Skeletal muscle satellite cell (primary cell): ENCODE measurements at regions not wholly inside any gene's neighbourhood (a gene's known extent, or its start where the extent isn't known, plus 50 kb on each side); places are given as distances from the start of the nearest gene placed in this dataset.
"Not testable (repeated sequence)": the region's sequence is repeated elsewhere in the genome, so short reads cannot be mapped to it uniquely, and the experiment has no call there.

Source experiments
- H3K27me3 ChIP-seq: 2 replicates; pipeline ENCODE4 v1.7.0; 2013; ENCODE audit warnings: low read length; ENCODE audit not compliant: control insufficient read depth, insufficient read depth
- H3K36me3 ChIP-seq: 2 replicates; pipeline ENCODE4 v1.7.0; 2013; ENCODE audit warnings: mild to moderate bottlenecking, control low read depth, low read length; ENCODE audit not compliant: insufficient read depth
- H3K4me1 ChIP-seq: 2 replicates; pipeline ENCODE4 v1.7.0; 2013; ENCODE audit warnings: low read length; ENCODE audit not compliant: control insufficient read depth, insufficient read depth
- H3K4me2 ChIP-seq: 2 replicates; pipeline ENCODE4 v1.7.0; 2013; ENCODE audit warnings: mild to moderate bottlenecking, low read length
- H3K4me3 ChIP-seq: 2 replicates; pipeline ENCODE4 v1.7.0; 2013; ENCODE audit warnings: low read length
- H3K9ac ChIP-seq: 2 replicates; pipeline ENCODE4 v1.7.0; 2013; ENCODE audit warnings: mild to moderate bottlenecking, low read depth, low read length, moderate library complexity
- H3K9me3 ChIP-seq: replicated peaks from 2 replicates; pipeline ENCODE4 v1.7.0; 2013; ENCODE audit warnings: mild to moderate bottlenecking, control low read depth, low read length

DNA sequence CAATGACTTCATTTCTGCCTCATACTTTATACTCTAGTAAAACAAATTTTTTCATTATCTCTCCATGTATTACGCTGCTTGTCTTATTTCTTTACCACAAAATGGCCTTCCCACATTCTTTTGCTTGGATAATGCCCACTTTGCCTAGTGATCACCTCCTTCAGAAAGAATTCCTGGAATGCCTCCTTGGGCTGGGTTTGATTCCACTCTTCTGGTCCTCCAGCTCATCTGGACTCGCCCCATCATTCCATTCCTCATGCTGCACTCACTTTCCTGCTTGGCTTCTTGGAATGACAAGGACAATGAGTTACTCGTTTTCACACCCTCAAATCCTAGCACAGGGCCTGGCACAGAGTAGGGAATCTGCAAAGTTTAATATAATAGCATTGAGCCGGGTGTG is 475.1 kb upstream of the LARGE1 start:
- no peak overlapping the region for H3K4me2 ChIP-seq

DNA sequence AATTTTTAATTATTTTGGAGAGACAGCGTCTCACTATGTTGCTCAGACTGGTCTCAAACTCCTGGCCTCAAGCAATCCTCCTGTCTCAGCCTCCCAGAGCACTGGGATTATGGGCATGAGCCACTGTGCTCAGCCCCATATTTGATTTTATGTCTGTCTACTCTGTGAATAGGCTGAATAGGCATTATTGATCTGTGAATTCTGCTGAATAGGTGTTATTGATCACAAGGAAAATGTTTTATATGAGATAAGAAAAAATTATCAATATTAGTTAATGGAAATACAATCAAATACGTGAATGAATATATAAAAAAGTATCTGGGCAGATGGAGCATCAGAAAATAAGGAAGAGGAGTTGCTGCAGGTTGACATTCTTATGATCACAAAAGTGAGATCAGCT is 483.4 kb upstream of the LARGE1 start:
- no peaks in the 10 kb centered on the region for H3K4me1 ChIP-seq
- no peak overlapping the region for H3K4me2 ChIP-seq
- no peaks in the 10 kb centered on the region for H3K36me3 ChIP-seq
- no peak overlapping the region for H3K4me3 ChIP-seq
- no peak overlapping the region for H3K9ac ChIP-seq
- no peaks in the 10 kb centered on the region for H3K27me3 ChIP-seq
- H3K9me3 ChIP-seq: peaks cover 10% of the 10 kb centered on the region

More for the DNA sequence above, 475.1 kb upstream of the LARGE1 start:
- Histone ChIP-seq H3K4me3 (no peak overlapping the region), H3K9ac (no peak overlapping the region), H3K36me3 (no peaks in the 10 kb centered on the region), H3K4me1 (no peaks in the 10 kb centered on the region), H3K27me3 (no peaks in the 10 kb centered on the region), H3K9me3 (peaks cover 7% of the 10 kb centered on the region)

DNA sequence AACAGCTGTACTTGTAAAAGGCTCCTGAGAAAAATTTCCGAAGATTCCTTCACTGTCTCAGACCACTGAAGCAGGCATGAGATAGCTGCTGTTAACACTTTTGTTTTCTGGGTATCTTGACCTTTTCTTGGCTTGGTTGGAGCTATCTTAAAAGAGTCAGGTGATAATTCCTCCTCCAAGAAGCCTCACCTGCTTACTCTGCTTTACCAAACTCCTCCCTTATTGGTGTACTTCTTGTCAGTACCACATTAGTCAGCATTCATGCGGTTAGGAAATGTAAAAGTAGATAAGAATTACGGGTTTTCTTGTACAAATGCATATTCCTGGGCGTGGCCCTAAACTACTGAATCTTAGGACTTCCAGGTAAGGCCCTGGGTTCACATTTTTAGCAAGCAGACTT is 489.8 kb upstream of the LARGE1 start:
- no peak overlapping the region for H3K4me2 ChIP-seq
- H3K9me3 ChIP-seq: peaks cover 6% of the 10 kb centered on the region
- no peaks in the 10 kb centered on the region for H3K36me3 ChIP-seq
- no peak overlapping the region for H3K4me3 ChIP-seq
- H3K9ac ChIP-seq: no peak overlapping the region
- H3K27me3 ChIP-seq: no peaks in the 10 kb centered on the region
- H3K4me1 ChIP-seq: no peaks in the 10 kb centered on the region

DNA sequence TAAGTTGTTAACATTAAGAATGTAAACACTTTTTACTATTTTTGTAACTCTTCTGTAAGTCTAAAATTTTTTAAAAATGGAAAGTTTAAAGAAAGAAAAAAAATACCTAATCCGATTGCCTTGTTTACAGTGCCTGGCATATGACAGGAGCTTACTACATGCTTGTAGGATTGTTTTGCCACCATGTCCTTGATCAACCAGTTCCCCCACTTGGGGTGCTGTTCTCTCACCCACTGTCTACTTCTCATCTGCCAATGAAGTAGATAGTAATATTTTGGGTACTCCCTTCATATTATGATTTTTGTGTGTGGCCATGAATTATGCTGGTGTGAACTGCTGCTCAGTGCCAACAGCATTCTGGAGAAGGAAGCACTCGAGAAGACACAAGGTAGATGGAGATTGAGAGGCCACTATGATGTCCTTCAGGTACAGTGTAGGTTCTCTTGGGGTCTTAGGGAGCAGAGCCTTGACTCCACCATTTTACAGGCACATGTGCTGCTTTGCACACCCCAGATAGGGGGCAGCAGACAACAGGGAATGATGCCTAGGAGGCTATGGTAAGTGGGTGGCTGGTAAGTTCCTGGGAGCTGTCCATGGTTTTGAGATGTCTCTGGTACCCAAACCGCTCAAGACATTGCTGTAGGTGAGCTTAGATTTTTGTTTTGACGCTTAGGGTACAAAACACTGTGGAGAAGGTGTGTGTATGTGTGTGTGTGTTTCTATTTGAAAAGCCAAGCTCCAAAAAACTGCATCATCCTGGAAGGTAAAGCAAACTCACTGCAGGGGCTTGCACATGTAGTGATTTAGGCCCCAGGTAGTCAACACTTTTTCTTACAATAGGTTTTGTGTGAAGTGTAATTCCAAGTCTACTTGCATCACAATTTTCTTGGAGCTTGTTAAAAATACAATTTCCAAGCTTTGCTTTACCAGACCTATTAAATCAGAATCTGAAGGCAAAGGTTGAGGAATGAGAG is 494.5 kb upstream of the LARGE1 start:
- Histone ChIP-seq H3K4me1 (no peaks in the 10 kb centered on the region), H3K4me3 (no peak overlapping the region), H3K36me3 (no peaks in the 10 kb centered on the region), H3K9ac (no peak overlapping the region), H3K27me3 (no peaks in the 10 kb centered on the region), H3K4me2 (no peak overlapping the region), H3K9me3 (peaks cover 11% of the 10 kb centered on the region)

DNA sequence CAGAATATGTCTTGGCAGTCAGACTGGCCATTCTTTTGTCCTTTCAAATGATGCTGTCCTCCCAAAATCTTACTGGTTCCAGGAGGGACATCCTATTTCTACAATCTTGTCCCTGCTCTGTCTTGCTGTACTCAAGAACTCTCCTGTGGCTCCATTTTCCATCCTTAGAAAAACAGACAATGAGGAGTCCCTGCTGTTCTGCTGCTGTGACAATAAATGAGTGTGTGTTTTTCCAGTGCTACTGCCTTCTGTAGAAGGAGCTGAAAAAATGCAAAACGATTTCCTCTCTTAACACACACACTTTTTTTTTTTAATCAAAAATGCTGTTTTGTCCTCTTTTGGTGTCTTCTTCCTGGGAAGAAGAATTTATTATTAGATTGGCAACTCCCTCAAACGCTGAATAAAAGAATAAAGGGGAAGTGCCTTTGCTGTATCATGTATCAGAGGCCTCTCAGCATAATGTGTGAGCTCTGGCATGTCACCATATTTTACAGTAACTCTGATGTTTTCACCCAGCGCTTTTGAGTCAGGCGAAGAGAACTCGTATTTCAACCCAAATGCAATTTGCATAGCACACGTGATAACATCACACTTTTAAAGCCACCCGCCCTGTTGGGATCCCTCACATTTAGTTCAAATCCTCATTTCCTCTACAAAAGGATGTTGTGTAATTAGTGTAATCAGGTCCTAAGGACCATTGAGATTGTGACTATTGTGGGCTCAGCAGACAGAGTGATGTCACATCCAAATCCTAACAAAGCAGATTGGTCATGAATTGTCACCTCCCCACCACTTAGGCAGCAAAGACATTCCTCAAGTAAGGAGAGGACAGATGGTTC is 496.0 kb upstream of the LARGE1 start:
- Histone ChIP-seq H3K9me3 (peaks cover 11% of the 10 kb centered on the region), H3K4me2 (no peak overlapping the region), H3K36me3 (no peaks in the 10 kb centered on the region), H3K9ac (no peak overlapping the region), H3K4me3 (no peak overlapping the region), H3K27me3 (no peaks in the 10 kb centered on the region), H3K4me1 (no peaks in the 10 kb centered on the region)

DNA sequence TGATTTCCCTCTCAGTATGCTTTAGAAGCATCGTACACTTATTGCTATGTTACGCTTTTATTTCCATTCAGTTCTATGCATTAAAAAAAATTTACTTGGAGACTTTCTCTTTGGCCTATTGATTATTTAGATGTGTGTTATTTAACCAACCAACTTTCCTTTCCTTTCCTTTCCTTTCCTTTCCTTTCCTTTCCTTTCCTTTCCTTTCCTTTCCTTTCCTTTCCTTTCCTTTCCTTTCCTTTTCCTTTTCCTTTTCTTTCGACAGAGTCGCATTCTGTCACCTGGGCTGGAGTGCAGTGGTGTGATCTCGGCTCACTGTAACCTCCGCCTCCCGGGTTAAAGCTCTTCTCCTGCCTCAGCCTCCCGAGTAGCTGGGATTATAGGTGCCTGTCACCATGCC is 502.7 kb upstream of the LARGE1 start:
- not testable (repeated sequence) for H3K36me3 ChIP-seq, H3K9ac ChIP-seq, H3K4me2 ChIP-seq, H3K27me3 ChIP-seq, H3K9me3 ChIP-seq, H3K4me1 ChIP-seq, H3K4me3 ChIP-seq

DNA sequence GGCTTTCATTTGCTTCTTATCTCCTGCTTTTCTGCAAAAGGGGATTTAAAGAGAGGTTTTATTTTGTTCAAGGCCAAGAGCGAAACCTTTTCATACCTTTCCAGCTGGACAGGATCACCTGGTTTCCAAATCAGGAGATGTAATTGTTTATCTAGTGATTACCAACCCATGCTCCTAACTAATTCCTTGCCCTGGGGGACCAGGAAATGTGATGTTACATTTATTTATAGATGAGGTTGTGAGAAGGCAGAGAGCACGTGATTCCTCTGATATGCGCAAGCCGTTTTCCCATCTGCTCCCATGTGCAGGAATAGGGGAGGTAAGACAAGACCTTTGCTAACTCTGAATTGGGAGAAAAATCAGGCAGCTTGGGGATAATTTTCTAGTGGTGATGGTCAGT is 507.2 kb upstream of the LARGE1 start:
- Histone ChIP-seq H3K4me3 (no peak overlapping the region), H3K9ac (no peak overlapping the region), H3K9me3 (peaks cover under 1% of the 10 kb centered on the region), H3K4me2 (no peak overlapping the region), H3K27me3 (no peaks in the 10 kb centered on the region), H3K36me3 (no peaks in the 10 kb centered on the region), H3K4me1 (no peaks in the 10 kb centered on the region)

DNA sequence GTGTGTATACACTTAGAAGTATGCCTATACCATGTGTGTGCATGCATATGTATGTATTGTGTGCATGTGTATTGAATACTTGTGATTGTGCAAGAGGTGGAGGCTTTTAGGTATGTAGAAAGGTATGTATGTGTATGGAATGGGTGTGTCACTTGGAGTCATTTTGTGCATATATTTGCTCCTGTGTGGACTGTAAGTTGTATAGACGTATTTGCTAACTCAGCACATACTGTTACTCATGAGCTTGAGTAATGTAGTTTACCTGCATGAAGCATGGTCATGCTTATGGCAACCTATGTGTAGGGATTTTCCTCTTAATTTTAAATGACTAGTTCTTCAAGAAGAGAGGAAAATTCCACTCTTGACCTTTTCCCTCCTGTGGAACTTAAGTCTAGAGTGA is 507.6 kb upstream of the LARGE1 start:
- no peaks in the 10 kb centered on the region for H3K27me3 ChIP-seq
- no peaks in the 10 kb centered on the region for H3K36me3 ChIP-seq
- no peak overlapping the region for H3K9ac ChIP-seq
- H3K4me1 ChIP-seq: no peaks in the 10 kb centered on the region
- no peak overlapping the region for H3K4me2 ChIP-seq
- peaks cover 4% of the 10 kb centered on the region for H3K9me3 ChIP-seq
- H3K4me3 ChIP-seq: no peak overlapping the region

DNA sequence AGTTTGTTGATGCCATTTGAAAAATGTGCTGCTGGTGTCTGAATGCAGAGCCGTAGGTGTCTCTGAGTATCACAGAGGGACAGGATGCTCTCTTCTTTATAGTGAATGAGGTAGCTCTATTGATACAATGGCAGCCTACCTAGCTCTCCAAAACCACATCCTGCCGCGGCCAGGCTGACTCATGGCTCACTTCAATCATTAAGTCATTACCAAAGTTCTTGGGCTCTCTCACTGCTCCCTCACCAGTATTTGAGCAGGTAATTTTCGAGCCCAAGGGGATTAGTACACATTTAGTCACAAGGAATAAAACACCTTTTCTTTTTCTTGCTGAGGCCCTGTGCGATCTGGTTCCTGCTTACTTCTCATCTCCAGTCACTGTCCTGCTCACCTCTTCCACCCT is 509.0 kb upstream of the LARGE1 start:
- Histone ChIP-seq H3K36me3 (no peaks in the 10 kb centered on the region), H3K4me1 (no peaks in the 10 kb centered on the region), H3K9me3 (peaks cover 5% of the 10 kb centered on the region), H3K9ac (no peak overlapping the region), H3K4me3 (no peak overlapping the region), H3K27me3 (no peaks in the 10 kb centered on the region), H3K4me2 (no peak overlapping the region)

DNA sequence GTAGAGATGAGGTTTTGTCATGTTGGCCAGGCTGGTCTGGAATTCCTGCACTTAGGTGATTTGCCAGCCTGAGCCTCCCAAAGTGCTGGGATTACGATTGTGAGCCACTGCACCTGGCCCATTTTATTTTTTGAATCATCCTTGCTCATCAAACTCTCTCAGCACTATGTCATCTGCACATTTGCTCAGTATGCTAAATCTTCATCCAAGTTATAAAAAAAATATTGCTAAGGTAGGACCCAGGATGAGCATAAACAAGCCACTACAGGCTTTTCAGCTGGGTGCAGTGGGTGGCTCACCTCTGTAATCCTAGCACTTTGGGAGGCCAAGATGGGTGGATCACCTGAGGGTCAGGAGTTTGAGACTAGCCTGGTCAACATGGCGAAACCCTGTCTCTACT is 510.1 kb upstream of the LARGE1 start:
- H3K9me3 ChIP-seq: peaks cover 8% of the 10 kb centered on the region
- H3K27me3 ChIP-seq: no peaks in the 10 kb centered on the region
- H3K36me3 ChIP-seq: no peaks in the 10 kb centered on the region
- H3K4me2 ChIP-seq: no peak overlapping the region
- H3K4me1 ChIP-seq: no peaks in the 10 kb centered on the region
- H3K4me3 ChIP-seq: no peak overlapping the region
- H3K9ac ChIP-seq: no peak overlapping the region

DNA sequence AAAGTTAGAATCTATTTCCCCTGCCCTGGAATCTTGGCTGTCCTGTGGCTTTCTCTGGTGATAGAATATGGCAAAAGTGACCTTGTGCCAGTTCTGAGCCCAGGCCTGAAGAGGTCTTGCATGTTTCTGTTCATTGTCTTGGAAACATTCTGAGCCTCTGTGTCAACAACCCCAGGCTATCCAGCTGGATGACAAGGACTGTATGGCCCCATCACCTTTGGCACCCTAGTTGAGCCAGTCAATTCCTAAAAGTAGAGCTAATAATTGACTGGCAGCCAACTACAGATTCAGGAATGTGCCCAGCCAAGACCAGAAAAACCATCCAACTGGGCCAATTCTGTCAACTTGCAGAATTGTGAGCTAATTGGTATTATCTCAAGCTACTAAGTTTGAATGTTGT is 514.1 kb upstream of the LARGE1 start:
- H3K4me1 ChIP-seq: no peaks in the 10 kb centered on the region

More for the DNA sequence above, 514.1 kb upstream of the LARGE1 start:
- no peak overlapping the region for H3K9ac ChIP-seq
- H3K4me3 ChIP-seq: no peak overlapping the region
- no peaks in the 10 kb centered on the region for H3K27me3 ChIP-seq
- no peak overlapping the region for H3K4me2 ChIP-seq
- H3K9me3 ChIP-seq: peaks cover 13% of the 10 kb centered on the region
- H3K36me3 ChIP-seq: no peaks in the 10 kb centered on the region
